CD4-positive, alpha-beta T cell treated with Interleukin-2 at 100 ng/mL for 4 hours (primary cell): ENCODE measurements at regions not wholly inside any gene's neighbourhood (a gene's known extent, or its start where the extent isn't known, plus 50 kb on each side); places are given as distances from the start of the nearest gene placed in this dataset.
"Not testable (repeated sequence)": the region's sequence is repeated elsewhere in the genome, so short reads cannot be mapped to it uniquely, and the experiment has no call there.

Experiments
- DNase-seq: peaks from one replicate; pipeline ENCODE4 v3.0.0-alpha.2; 2020; ENCODE audit warnings: low spot score

- no peak for DNase-seq
These were observed 1361.2 kb downstream of the CDH8 start for GRCh38 chr16:60675022-60675421.

GRCh38 chr16:60674241-60674640, 1362.0 kb downstream of the CDH8 start:
- DNase-seq: no peak

- no peak for DNase-seq
These were observed 1380.6 kb downstream of the CDH8 start for GRCh38 chr16:60655514-60656153.

- no peak for DNase-seq
These were observed 1384.9 kb downstream of the CDH8 start for GRCh38 chr16:60651346-60651745.

GRCh38 chr16:60648290-60648689, 1387.9 kb downstream of the CDH8 start:
- DNase-seq: no peak

GRCh38 chr16:60647388-60647787, 1388.8 kb downstream of the CDH8 start:
- DNase-seq: not testable (repeated sequence)

GRCh38 chr16:60646631-60647030, 1389.6 kb downstream of the CDH8 start:
- DNase-seq: no peak

GRCh38 chr16:60645541-60645940, 1390.7 kb downstream of the CDH8 start:
- no peak for DNase-seq

- no peak for DNase-seq
These were observed 1393.3 kb downstream of the CDH8 start for GRCh38 chr16:60642956-60643355.

GRCh38 chr16:60641067-60641665, 1395.1 kb downstream of the CDH8 start:
- no peak for DNase-seq

- no peak for DNase-seq
These were observed 1396.2 kb downstream of the CDH8 start for GRCh38 chr16:60640038-60640437.

- DNase-seq: not testable (repeated sequence)
These were observed 1399.6 kb downstream of the CDH8 start for GRCh38 chr16:60636636-60637035.

- DNase-seq: no peak
These were observed 1400.1 kb downstream of the CDH8 start for GRCh38 chr16:60636117-60636516.

- no peak for DNase-seq
These were observed 1400.7 kb downstream of the CDH8 start for GRCh38 chr16:60635548-60635947.

- no peak for DNase-seq
These were observed 1424.4 kb downstream of the CDH8 start for GRCh38 chr16:60611844-60612243.

GRCh38 chr16:60608971-60609370, 1427.3 kb downstream of the CDH8 start:
- no peak for DNase-seq

- DNase-seq: not testable (repeated sequence)
These were observed 1430.6 kb downstream of the CDH8 start for GRCh38 chr16:60605652-60606051.

GRCh38 chr16:60605176-60605575, 1431.1 kb downstream of the CDH8 start:
- DNase-seq: no peak

GRCh38 chr16:60586493-60586892, 1449.7 kb downstream of the CDH8 start:
- DNase-seq: no peak

- no peak for DNase-seq
These were observed 1453.7 kb downstream of the CDH8 start for GRCh38 chr16:60582528-60582927.

GRCh38 chr16:60566901-60567300, 1469.3 kb downstream of the CDH8 start:
- DNase-seq: no peak

GRCh38 chr16:60564588-60564987, 1471.7 kb downstream of the CDH8 start:
- DNase-seq: no peak

GRCh38 chr16:60563166-60563565, 1473.1 kb downstream of the CDH8 start:
- DNase-seq: no peak

- no peak for DNase-seq
These were observed 1477.3 kb downstream of the CDH8 start for GRCh38 chr16:60558936-60559335.
